Left hindlimb (tissue), 1 donor: ENCODE measurements at regions not wholly inside any gene's neighbourhood (a gene's known extent, or its start where the extent isn't known, plus 50 kb on each side); places are given as distances from the start of the nearest gene placed in this dataset.

Experiments used
- DNase-seq: peaks from one replicate; pipeline ENCODE4 v3.0.0-alpha.2; 2018

DNA sequence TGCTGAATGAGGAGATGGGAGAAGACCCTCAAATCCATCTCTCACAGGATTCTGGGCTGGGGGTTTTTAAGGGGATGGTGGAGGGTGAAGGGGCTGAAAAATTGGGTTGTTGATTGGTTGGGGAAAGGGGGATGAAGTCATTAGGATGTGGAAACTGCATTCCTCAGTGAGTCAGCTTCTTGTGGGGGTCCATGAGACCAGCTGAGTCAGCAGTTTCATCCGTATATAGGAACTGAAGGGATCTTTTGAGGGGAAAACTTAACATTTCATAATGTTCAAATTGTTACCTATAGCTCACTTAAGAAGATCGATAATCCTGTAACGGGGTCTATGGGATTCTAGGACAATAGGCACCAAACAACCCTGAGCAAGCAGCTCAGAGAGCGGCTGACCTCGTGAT, 213.4 kb downstream of the CBLN1 start:
- no peak for DNase-seq

DNA sequence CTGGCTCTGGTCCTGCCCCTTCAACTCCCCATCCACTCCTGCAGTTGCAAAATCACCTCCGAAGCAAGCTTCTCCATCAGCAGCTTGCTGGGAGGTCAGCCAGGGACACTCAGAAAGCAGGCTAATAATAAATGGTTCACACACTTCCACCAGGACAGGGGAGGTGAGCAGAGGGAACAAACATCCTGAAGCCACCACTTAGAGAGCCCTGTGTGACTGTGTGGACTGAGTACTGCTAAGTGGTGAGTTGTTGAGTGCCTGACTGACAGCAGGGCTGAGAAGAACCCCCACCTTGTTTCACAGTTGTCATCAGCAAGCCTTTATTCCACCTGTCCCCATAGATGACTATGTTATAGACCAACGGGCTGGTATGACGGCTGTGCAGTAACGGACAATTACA, 213.9 kb downstream of the CBLN1 start:
- no peak for DNase-seq

DNA sequence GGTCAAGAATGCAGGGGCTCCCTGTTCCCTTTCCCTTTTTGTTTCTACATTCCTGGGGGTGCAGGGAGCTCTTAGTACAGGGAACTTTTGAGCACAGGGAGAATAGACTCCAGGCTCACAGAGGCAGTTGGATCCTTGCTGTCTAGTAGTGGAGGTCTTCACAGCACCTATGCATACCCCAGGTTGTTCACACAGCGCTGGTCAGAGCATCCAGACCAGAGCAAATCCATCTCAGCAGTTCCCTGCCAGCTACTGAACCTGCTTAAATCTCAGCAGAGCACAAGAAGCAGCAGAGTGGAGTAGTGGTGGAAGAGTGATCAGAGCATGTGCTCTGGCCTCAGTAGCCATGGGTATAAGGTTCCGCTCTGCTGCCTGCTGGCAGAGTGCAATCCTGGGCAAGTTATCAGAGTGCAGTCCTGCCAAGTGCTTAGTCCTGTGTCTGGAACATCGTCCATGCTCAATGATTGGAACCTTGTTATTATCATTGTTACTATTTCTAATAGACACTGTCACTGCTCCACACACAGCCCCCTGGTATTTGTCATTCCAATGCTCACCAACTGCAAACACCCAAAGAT, 220.4 kb downstream of the CBLN1 start:
- DNase-seq: no peak

DNA sequence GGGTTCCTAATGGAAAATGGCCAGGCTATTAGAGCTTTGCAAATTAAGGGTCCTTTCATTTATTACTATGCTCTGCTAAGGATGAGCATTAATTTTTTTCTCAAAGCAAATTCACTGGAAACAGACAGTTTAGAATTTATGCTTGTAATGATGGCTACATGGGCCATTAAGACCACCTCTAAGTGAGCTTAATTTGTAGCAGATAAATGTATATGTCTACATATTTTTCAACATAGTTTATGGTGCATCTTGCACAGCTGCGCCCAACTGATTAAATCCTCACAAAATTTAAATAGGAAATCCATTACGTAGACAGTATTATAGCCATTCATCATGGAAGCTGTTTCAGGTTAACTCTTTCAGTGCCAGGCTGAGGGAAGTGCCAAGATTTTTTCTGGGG, 220.9 kb downstream of the CBLN1 start:
- DNase-seq: no peak

DNA sequence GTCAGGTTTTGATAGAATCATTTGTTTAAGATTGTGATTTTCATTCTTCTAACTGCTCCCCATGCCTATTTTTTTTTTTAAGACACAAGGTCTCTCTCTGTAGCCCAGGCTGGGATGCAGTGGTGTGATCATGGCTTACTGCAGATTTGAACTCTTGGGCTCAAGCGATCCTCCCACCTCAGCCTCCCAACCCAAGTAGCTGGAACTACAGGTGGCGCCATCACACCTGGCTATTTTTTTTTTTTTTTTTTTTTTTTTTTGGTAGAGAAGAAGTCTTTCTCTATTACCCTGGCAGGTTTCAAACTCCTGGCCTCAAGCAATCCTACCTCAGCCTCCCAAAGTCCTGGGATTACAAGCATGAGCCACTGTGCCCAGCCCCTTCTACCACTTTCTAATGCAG, 223.3 kb downstream of the CBLN1 start:
- no peak for DNase-seq

DNA sequence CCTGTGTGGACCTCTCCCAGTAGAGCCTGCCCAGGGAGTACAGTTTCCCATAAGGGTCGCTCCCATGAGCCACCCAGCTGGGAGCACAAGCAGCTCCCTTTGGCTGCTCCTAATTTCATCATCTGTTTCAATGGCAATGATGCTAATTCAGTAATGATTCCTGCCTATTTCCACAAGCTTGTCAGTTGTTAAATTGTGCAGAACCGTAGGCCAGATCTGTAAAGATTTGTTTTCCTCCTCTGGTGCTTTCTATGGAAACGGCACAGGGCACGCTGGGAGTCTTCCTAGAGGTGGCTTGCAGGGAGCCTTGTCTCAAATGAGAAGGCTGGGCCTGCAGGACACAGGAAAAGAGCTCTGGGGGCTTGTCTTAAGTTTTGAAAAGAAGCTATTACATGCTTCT, 223.7 kb downstream of the CBLN1 start:
- no peak for DNase-seq

DNA sequence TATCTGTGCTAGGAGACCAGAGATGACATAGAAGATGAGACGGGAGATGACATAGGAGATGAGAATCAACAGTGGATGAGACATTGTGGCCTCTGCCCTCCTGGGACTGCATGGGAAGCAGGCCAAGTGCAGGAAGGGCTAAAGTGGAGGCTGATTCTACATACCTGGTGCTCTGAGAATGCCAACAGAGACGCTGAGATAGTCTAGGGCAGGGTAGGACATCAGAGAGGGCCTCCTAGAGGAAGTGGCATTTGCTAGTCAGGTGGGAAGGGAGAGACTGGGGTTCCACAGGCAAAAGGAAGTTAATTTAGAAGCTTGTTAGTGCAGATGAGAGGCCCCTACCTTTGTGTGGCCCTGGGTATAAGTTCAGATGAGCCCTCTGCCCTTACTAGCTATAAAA, 224.2 kb downstream of the CBLN1 start:
- DNase-seq: no peak

DNA sequence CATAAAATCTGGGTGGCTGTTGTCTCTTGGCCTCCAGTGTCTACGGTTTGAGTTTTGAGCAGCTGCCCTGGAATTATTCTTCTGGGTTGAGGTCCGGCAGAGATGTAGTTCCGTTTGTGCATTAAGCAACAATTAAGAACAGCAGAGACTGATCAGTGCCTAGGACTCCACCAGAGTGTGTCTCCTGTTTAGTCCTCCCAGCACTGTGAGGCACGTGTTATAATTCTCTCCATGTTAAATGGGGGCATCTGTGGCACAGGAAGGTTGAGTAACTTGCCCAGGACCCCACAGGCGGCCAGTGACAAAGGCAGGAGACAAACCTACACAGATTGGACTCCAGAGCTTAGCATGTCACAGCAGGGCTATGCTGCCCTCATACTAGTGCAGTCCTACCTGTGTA, 225.1 kb downstream of the CBLN1 start:
- DNase-seq: no peak

DNA sequence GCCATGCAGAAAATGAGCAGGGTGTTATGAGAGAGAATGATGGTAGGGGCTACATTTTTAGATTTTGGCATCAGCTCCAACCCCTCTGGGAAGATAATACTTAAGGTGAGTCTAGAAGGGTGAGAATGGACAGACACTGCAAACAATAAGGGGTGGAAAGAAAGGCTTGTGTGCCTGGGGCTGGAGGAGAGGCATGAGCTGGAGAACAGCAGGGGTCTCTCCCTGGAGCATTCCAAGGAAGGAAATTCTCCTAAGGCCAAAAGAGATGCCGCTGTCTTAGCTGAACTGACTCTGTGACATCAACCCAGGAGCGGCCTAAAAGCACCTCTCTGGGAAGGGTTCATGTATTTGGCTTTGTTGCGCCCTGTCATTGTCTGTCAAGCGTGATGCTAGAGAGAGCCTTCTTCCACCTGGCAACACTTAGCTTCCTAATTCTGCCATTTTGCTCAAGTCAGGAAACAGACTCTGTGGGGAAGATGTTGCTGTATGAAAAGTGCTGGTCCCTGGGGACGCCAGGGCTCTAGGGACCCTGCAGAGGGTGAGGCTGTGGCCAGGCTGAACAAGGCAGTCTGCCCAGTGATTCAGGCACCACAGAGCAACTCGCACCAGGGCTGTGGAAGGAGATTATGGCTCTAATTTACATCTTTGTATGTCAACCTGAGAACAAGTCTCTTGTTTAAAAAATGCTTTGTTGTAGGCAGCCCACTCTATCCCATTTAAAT, 225.7 kb downstream of the CBLN1 start:
- no peak for DNase-seq

DNA sequence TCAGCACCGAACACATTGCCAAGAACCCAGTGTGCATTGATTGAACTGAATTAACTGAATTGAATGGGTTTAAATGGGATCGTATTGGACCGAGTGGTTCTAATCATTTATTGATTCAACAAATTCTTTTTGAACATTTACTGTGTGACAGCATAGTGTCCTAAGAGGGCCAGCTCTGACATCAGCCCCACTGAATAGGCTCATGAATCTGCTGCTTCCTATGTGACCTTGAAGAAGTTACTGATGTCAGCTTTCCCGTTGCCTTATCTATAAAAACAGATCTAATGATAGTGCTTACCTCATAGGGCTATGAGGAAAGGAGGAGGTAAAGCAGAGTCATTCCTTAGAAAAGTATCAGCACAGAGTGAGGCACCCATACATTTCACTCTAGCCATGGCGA, 226.3 kb downstream of the CBLN1 start:
- DNase-seq: no peak

DNA sequence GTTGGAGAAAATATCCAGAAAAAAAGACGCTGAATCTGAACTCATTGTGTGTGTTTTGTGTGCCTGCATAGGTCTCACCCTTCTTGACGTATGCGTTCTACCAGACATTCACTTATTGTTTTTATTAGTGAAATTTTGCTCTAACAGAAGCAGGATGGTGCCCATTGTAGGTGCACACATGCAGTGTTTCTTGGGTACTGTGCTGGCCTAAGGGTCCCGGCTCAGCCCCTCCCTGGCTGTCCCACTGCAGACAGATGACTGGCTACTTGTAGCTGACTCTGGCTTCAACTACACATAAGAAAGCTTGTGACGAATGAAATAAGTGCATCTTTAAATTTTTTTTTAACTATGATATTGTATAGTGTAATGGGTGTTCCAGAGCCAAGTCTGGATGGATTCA, 227.0 kb downstream of the CBLN1 start:
- no peak for DNase-seq

DNA sequence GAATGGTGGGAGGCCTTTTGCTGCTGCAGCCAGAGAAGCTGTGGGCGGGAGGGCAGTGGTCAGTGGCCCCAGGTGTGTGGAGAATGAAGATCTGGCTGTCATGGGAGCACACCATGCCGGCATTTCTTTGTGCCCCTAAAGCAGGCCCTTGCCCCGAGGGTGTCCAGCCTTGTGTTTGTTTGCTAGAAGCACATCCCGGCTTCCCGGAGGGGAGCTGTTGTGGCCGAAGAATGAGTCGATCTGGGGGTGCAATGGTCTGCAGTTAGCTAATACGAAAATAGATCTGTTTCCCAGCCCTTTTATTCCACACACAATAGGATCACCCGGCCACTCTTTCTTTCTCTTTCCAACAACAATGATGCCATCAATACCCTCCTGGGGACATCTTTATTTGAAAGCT, 228.8 kb downstream of the CBLN1 start:
- DNase-seq: no peak

DNA sequence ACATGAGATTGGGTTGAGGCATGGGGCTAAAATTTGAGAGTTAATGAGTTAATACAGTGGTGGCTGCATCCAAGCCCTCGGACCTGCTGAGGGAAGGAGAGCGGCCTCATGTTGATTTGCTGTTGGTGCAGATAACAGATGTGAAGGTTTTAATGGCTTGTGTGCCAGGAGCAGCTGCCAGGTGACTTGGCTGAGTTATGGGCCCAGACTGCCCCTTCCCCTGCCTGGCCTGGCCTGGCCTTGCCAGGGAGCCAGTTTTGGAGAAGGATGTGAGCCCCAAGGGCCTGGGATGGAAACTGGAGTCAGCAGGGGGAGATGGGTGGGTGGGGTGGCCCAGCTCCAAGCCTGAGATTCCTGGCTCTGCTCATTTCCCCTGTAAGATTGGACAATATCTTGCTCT, 230.1 kb downstream of the CBLN1 start:
- DNase-seq: no peak

DNA sequence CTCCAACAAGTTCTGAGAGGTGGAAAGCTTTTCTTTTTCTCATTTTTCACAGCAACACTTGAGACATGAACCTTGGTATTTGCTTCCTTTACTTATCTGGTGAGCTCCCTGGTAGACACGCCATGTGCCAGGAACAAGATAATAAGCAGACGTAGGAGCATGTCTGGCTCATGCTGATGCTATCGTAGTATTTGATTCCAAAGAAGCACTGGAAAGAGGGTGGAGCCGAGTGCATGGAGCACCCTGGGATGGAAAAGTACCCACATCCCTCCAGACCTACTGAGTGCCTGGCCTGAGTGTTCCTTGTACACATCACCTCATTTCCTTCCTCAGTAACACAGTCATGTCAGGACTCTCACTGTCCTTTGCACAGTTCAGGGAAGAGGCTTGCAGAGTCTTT, 231.0 kb downstream of the CBLN1 start:
- DNase-seq: no peak

DNA sequence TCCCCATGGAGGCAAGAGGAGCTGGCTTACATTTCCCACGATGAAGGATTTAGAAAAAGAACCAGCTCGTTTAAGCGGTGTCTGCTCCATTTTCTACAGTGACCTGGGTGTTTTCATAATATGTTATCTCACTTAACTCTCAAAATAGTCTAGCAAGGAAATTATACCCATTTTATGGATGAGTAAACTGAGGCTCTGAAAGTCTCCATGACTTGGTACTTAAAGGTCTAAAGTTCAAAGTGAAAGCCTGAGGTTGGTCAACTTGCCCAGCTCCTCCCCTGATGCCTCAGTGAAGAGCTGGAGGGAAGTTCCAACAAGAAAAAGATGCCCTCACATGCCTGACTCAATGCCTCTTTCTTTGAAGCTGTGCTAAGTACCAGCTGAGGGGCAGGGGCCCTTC, 232.0 kb downstream of the CBLN1 start:
- no peak for DNase-seq

DNA sequence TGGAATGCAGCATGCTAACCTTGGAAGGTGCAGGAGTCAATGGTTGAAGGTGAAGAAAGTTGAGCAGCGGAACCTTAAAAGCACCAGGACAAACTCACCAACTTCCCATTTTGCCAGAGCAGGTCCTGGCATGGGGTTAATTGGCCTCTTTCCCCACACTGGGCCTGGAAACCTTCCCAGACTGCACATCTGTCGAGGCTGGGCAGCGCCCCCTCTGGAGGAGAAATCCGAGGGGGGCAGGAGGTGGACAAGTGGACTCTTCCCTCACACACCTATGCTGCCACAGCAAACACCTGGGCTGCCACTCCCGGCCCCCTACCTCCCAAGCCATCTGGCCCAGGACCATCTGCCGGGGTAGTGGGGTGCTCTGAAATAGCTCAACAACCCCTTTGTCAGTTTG, 232.4 kb downstream of the CBLN1 start:
- DNase-seq: no peak

DNA sequence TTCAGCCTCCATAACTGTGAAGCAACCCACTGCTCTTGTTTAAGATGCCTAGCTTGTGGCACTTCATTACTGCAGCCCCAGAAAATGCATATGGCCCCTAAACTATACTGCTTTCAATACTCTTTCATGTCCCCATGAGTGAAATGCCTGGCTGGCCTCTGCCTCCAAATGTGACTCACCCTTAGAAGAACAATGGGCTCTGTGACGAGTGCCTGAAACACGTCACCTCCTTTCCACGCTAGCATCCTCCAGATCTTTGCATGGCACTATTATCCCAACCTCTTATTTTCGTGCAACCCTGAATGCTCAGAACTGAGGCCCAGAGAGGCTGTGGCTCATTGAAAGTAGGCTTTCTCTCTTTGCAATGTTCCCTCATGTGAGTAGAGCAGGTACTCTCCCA, 233.1 kb downstream of the CBLN1 start:
- DNase-seq: no peak

DNA sequence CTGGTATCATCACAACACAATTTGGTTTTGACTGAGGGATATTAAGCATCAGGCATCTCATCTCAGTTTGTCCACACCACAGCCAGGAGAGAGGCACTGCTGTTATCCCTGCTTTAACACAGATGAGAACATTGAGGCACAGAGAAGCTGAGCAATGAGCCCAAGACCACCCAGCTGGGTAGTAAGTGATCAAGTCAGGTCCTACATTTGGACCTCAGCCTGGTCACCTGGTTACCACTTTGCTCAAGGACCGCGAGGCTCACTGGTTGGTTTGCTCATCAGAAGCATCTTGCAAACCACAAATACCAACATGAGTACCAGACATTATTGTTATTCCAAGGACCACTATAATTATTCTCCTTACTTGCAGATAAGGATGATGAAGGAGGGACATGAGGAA, 245.5 kb downstream of the CBLN1 start:
- DNase-seq: no peak

DNA sequence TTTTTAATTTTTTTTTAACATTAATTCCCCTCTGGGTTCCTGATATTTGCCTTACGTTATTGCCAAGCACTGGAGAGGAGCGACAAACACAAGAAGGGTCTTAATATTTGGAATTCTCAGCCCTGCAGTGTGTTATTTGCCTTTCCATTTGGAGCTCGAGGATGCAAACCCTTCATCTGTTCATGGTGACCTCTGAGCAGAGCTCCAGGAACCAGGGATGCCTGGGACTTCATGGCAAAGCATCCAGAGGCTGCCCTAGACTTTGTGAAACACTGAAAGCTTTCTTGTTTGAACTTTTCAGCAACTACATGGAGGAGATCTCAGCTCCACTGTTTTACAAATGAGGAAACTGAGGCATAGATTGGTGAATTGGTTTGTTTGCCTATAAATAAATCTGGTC, 254.2 kb downstream of the CBLN1 start:
- DNase-seq: no peak

DNA sequence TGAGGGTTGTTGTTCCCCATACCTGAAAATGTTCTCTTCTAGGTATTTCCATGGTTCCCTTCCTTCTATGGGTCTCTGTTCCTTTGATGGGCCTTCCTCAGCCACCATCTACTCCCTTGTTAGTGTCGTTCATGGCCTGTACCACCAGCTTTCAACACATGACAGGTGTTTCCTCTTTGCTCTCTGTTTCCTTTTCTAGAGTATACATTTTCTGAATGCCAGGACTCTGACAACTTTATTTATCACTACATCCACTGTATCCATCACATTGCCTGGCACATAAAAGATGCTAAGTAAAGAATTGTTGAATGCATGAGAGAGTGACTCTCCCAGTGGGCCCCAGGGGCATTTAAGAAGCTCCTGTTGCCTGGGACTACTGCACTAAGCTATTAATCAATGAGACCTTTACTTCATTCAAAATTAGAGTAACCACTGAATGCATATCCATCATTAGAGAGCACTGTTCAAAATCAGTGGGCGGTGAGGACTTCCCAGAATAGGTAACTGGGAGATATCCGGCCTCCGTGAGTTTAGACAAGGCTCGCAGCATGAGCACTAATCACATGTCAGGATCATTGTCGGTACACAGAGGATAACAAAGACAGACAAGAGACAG, 255.0 kb downstream of the CBLN1 start:
- no peak for DNase-seq

DNA sequence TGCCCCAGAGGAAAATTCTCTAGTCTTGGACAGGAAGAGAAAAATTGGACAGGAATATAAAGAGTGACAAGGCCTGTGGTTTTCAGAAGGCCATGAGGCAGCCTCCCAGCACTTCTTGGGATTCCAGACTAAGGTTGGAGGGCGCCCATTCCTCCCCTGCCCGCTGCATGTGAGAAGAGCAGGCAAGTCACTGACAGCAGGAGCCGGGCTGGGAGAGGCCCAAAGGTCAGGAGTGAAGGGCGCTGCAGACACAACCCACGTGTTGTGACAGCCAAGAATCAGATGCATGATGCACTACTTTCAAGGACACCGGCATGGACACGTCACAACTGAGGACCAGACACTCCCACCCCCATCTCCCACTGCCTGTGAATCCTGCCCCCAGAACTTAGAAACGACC, 256.7 kb downstream of the CBLN1 start:
- no peak for DNase-seq

DNA sequence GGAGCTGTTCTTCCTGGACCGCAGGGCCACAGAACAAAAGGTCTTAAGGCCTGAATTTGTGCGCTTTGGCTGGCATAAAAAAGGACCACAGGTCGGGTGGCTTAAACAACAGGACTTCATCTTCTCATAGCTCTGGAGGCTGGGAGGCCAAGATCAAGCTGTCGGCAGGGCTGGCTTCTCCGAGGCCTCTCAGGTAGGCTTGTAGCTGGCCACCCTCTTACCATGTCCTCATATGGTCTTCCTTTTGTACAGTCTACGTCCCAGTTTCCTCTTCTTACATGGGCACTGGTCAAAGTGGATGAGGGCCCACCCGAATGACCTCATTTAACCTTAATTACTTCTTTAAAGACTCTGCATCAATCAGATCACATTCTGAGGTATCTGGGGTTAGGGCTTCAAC, 257.6 kb downstream of the CBLN1 start:
- no peak for DNase-seq

DNA sequence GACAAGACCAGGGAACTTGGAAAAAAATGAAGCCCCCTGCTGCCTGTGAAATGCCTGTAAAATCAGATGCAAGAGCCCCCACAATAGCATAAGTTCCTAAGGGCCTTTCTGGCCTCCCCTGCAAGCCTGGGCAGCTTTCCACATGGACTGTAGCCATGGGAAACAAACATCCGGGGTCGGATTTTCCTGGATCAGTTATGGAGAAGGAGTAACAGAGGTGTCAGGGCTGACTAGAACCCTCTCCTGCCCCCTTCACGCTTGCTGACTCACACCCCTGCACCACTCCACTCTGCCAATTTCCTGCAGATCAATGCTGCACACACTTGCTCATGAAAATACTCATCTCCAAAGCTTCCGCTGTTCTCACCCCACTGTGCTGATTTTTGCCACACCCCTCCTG, 258.6 kb downstream of the CBLN1 start:
- no peak for DNase-seq

DNA sequence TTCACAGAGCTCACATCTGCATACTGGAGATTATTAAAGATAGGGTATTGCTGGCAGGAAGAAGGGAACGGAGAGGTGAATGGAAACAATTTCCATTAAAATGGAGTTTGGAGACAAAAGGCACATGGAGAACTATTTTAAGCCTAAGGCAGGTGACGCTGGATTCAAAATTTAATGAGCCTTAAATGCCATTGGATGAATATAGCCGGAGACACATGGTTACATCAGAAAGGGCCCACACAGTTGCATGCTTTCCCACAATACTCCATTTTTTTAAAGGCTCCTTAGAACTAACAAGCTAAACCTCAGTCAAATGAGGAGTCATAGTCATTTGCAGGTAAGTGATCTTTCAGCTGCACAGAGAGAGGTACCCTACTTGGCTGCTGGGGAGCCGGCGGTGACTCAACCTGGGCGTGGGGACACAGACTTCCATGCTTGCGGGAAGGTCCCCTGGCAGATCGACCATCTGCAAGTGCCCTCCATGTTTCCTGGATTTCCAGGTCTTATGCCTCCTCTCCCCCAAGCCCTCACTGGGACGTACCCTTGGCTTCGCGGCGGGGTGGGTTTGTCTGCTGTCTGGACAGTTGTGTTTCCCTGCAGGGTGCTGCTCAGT, 259.2 kb downstream of the CBLN1 start:
- no peak for DNase-seq
